AG08395 (cell line): ENCODE measurements at regions not wholly inside any gene's neighbourhood (a gene's known extent, or its start where the extent isn't known, plus 50 kb on each side); places are given as distances from the start of the nearest gene placed in this dataset.

ENCODE experiments used
- DNase-seq: peaks from one replicate; pipeline ENCODE4 v3.0.0; 2012; ENCODE audit warnings: mixed read lengths, low spot score

GRCh38 chr4:63632858-63633257 lies 776.4 kb downstream of the TECRL start:
- DNase-seq = no peak

GRCh38 chr4:63620271-63620670 lies 789.0 kb downstream of the TECRL start:
- DNase-seq = no peak

GRCh38 chr4:63619771-63620170 lies 789.5 kb downstream of the TECRL start:
- DNase-seq = no peak

- DNase-seq = no peak
These were observed 790.1 kb downstream of the TECRL start for GRCh38 chr4:63618883-63619718.

GRCh38 chr4:63607169-63607872 lies 801.9 kb downstream of the TECRL start:
- no peak for DNase-seq

GRCh38 chr4:63589796-63590195 lies 819.5 kb downstream of the TECRL start:
- DNase-seq = no peak

GRCh38 chr4:63583561-63583960 lies 825.7 kb downstream of the TECRL start:
- DNase-seq = no peak

GRCh38 chr4:63583007-63583406 lies 826.2 kb downstream of the TECRL start:
- no peak for DNase-seq

GRCh38 chr4:63580796-63581475 lies 828.3 kb downstream of the TECRL start:
- DNase-seq = no peak

- no peak for DNase-seq
These were observed 830.9 kb downstream of the TECRL start for GRCh38 chr4:63578383-63578782.

- DNase-seq = no peak
These were observed 842.6 kb downstream of the TECRL start for GRCh38 chr4:63566658-63567057.

- DNase-seq = no peak
These were observed 845.8 kb downstream of the TECRL start for GRCh38 chr4:63563288-63564014.

GRCh38 chr4:63558709-63559108 lies 850.5 kb downstream of the TECRL start:
- no peak for DNase-seq

GRCh38 chr4:63556332-63556731 lies 852.9 kb downstream of the TECRL start:
- DNase-seq = no peak

GRCh38 chr4:63553123-63553522 lies 856.1 kb downstream of the TECRL start:
- DNase-seq = no peak

GRCh38 chr4:63541828-63542227 lies 867.4 kb downstream of the TECRL start:
- DNase-seq = no peak

- no peak for DNase-seq
These were observed 879.5 kb downstream of the TECRL start for GRCh38 chr4:63529581-63530337.

- DNase-seq = no peak
These were observed 880.8 kb downstream of the TECRL start for GRCh38 chr4:63528256-63528991.

GRCh38 chr4:63526251-63526650 lies 883.0 kb downstream of the TECRL start:
- DNase-seq = no peak

GRCh38 chr4:63524764-63525163 lies 884.5 kb downstream of the TECRL start:
- DNase-seq = no peak
